ENCODE measurements at regions not wholly inside any gene's neighbourhood (a gene's known extent, or its start where the extent isn't known, plus 50 kb on each side); places are given as distances from the start of the nearest gene placed in this dataset.
"Not testable (repeated sequence)": the region's sequence is repeated elsewhere in the genome, so short reads cannot be mapped to it uniquely, and the experiment has no call there.

GRCh38 chr10:121138918-121139317 lies 287.8 kb downstream of the WDR11 start:
- H3F3A ChIP-seq (ENCODE audit: insufficient read depth, low read length, poor library complexity, severe bottlenecking) = no peaks in the 10 kb centered on the region
- H3K4me2 ChIP-seq (ENCODE audit: low read length) = no peak overlapping the region
- TF ChIP-seq EZH2 (IDR thresholded peaks at IDR 0.05; ENCODE audit: borderline replicate concordance, insufficient read depth, low read length, poor library complexity, severe bottlenecking) (no peak), REST (IDR thresholded peaks at IDR 0.05; ENCODE audit: borderline replicate concordance) (no peak), EP300 (conservative IDR thresholded peaks at IDR 0.05; ENCODE audit: poor library complexity, severe bottlenecking) (no peak), MXI1 (conservative IDR thresholded peaks at IDR 0.05; ENCODE audit: poor library complexity, severe bottlenecking) (no peak), SMC3 (conservative IDR thresholded peaks at IDR 0.05; ENCODE audit: poor library complexity) (no peak), CTCF (IDR thresholded peaks at IDR 0.05; ENCODE audit: poor library complexity, severe bottlenecking) (no peak), TAF1 (IDR thresholded peaks at IDR 0.05; ENCODE audit: low read depth) (no peak), RAD21 (conservative IDR thresholded peaks at IDR 0.05) (no peak), POLR2AphosphoS5 (IDR thresholded peaks at IDR 0.05) (no peak)
- no peak overlapping the region for H3K4me3 ChIP-seq (ENCODE audit: low read length)
- no peaks in the 10 kb centered on the region for H3K9me2 ChIP-seq (ENCODE audit: insufficient read depth, low read length)
- H3K9ac ChIP-seq (ENCODE audit: low read length) = no peak overlapping the region
- H3K79me2 ChIP-seq (replicated peaks; ENCODE audit: insufficient read depth, low read length) = no peaks in the 10 kb centered on the region
- H4K20me1 ChIP-seq (ENCODE audit: insufficient read depth) = no peaks in the 10 kb centered on the region
- H3K27me3 ChIP-seq (ENCODE audit: insufficient read depth, low read depth, low read length) = no peaks in the 10 kb centered on the region
- no peak overlapping the region for H2AFZ ChIP-seq (ENCODE audit: low read depth, low read length)
- H3K36me3 ChIP-seq (ENCODE audit: insufficient read depth, low read length) = no peaks in the 10 kb centered on the region
- no peak overlapping the region for H3K27ac ChIP-seq (ENCODE audit: low read length)
- no peaks in the 10 kb centered on the region for H3K9me3 ChIP-seq (ENCODE audit: low read length)

- H3K9ac ChIP-seq (ENCODE audit: low read length); H3K4me2 ChIP-seq (ENCODE audit: low read length); H3K27ac ChIP-seq (ENCODE audit: low read length); H3K4me3 ChIP-seq (ENCODE audit: low read length); H3K36me3 ChIP-seq (ENCODE audit: insufficient read depth, low read length); H3K27me3 ChIP-seq (ENCODE audit: insufficient read depth, low read depth, low read length); H4K20me1 ChIP-seq (ENCODE audit: insufficient read depth); H3K9me3 ChIP-seq (ENCODE audit: low read length); H2AFZ ChIP-seq (ENCODE audit: low read depth, low read length); H3F3A ChIP-seq (ENCODE audit: insufficient read depth, low read length, poor library complexity, severe bottlenecking); H3K9me2 ChIP-seq (ENCODE audit: insufficient read depth, low read length); H3K79me2 ChIP-seq (replicated peaks; ENCODE audit: insufficient read depth, low read length): not testable (repeated sequence)
Observed at GRCh38 chr10:121145802-121146395, 294.7 kb downstream of the WDR11 start.

GRCh38 chr10:121148921-121149320 lies 297.8 kb downstream of the WDR11 start:
- Histone ChIP-seq H3K4me3 (ENCODE audit: low read length) (no peak overlapping the region), H3K79me2 (replicated peaks; ENCODE audit: insufficient read depth, low read length) (no peaks in the 10 kb centered on the region), H3F3A (ENCODE audit: insufficient read depth, low read length, poor library complexity, severe bottlenecking) (no peaks in the 10 kb centered on the region), H2AFZ (ENCODE audit: low read depth, low read length) (no peak overlapping the region), H3K4me2 (ENCODE audit: low read length) (no peak overlapping the region), H3K9ac (ENCODE audit: low read length) (no peak overlapping the region), H4K20me1 (ENCODE audit: insufficient read depth) (no peaks in the 10 kb centered on the region), H3K27me3 (ENCODE audit: insufficient read depth, low read depth, low read length) (no peaks in the 10 kb centered on the region), H3K9me2 (ENCODE audit: insufficient read depth, low read length) (no peaks in the 10 kb centered on the region), H3K27ac (ENCODE audit: low read length) (no peak overlapping the region), H3K9me3 (ENCODE audit: low read length) (no peaks in the 10 kb centered on the region), H3K36me3 (ENCODE audit: insufficient read depth, low read length) (no peaks in the 10 kb centered on the region)
- no peak for TF ChIP-seq RAD21 (conservative IDR thresholded peaks at IDR 0.05)
- TF ChIP-seq MXI1 (conservative IDR thresholded peaks at IDR 0.05; ENCODE audit: poor library complexity, severe bottlenecking) = no peak
- TF ChIP-seq TAF1 (IDR thresholded peaks at IDR 0.05; ENCODE audit: low read depth) = no peak
- no peak for TF ChIP-seq CTCF (IDR thresholded peaks at IDR 0.05; ENCODE audit: poor library complexity, severe bottlenecking)
- no peak for TF ChIP-seq REST (IDR thresholded peaks at IDR 0.05; ENCODE audit: borderline replicate concordance)
- no peak for TF ChIP-seq POLR2AphosphoS5 (IDR thresholded peaks at IDR 0.05)
- no peak for TF ChIP-seq EP300 (conservative IDR thresholded peaks at IDR 0.05; ENCODE audit: poor library complexity, severe bottlenecking)
- TF ChIP-seq SMC3 (conservative IDR thresholded peaks at IDR 0.05; ENCODE audit: poor library complexity) = no peak
- TF ChIP-seq EZH2 (IDR thresholded peaks at IDR 0.05; ENCODE audit: borderline replicate concordance, insufficient read depth, low read length, poor library complexity, severe bottlenecking) = no peak
